Fibroblast of lung (primary cell): ENCODE measurements at regions not wholly inside any gene's neighbourhood (a gene's known extent, or its start where the extent isn't known, plus 50 kb on each side); places are given as distances from the start of the nearest gene placed in this dataset.
A peak's percentile ranks its signal among the peaks of the same experiment; 100 is the strongest.

ENCODE experiments used
- DNase-seq, 2 donors: peaks; one replicate each; pipeline versions ENCODE4 v3.0.0 to v3.0.0-alpha.2; 2010; ENCODE audit warnings: low read depth in 2 of 2
- H2AFZ ChIP-seq: 2 replicates; pipeline ENCODE4 v1.5.1; 2012; ENCODE audit warnings: low read length, control low read depth, inconsistent platforms
- H3K27ac ChIP-seq: 2 replicates; pipeline ENCODE4 v1.5.1; 2011; ENCODE audit warnings: low read length, control low read depth; ENCODE audit not compliant: insufficient read depth
- H3K27me3 ChIP-seq: 2 replicates; pipeline ENCODE4 v1.5.1; 2011; ENCODE audit warnings: mild to moderate bottlenecking, low read length; ENCODE audit not compliant: control insufficient read depth, insufficient read depth
- H3K36me3 ChIP-seq: 2 replicates; pipeline ENCODE4 v1.5.1; 2011; ENCODE audit warnings: low read length; ENCODE audit not compliant: control insufficient read depth, insufficient read depth
- H3K4me1 ChIP-seq: 2 replicates; pipeline ENCODE4 v1.5.1; 2011; ENCODE audit warnings: low read length; ENCODE audit not compliant: control insufficient read depth, insufficient read depth; ENCODE audit errors: extremely low read depth
- H3K4me2 ChIP-seq: 2 replicates; pipeline ENCODE4 v1.5.1; 2011; ENCODE audit warnings: low read length, control low read depth; ENCODE audit not compliant: insufficient read depth; ENCODE audit errors: extremely low read depth
- H3K4me3 ChIP-seq, 4 experiments: fragments of 200-600 bp in 1 of 4; sonication (generic) in 1 of 4; replicated peaks in 1 of 4; 2 replicates each; pipeline ENCODE4 v1.5.1; 2011 to 2016; ENCODE audit warnings: low read length in 4 of 4, low read depth in 3 of 4, mild to moderate bottlenecking in 3 of 4, control low read depth in 2 of 4, inconsistent platforms in 1 of 4, mixed read lengths in 1 of 4; ENCODE audit not compliant: insufficient read depth in 1 of 4; ENCODE audit errors: control extremely low read depth in 1 of 4
- H3K79me2 ChIP-seq: 2 replicates; pipeline ENCODE4 v1.5.1; 2012; ENCODE audit warnings: mild to moderate bottlenecking, low read length, inconsistent platforms; ENCODE audit not compliant: control insufficient read depth, insufficient read depth
- H3K9ac ChIP-seq: 2 replicates; pipeline ENCODE4 v1.5.1; 2011; ENCODE audit warnings: mild to moderate bottlenecking, low read length, control low read depth; ENCODE audit not compliant: insufficient read depth
- H3K9me3 ChIP-seq: 2 replicates; pipeline ENCODE4 v1.5.1; 2012; ENCODE audit warnings: low read depth, low read length; ENCODE audit not compliant: control insufficient read depth, insufficient read depth
- H4K20me1 ChIP-seq: 2 replicates; pipeline ENCODE4 v1.5.1; 2011; ENCODE audit warnings: low read length; ENCODE audit not compliant: control insufficient read depth, insufficient read depth; ENCODE audit errors: extremely low read depth
- CTCF ChIP-seq, 2 donors: IDR thresholded peaks in 1 of 2; conservative IDR thresholded peaks in 1 of 2; 1 replicate in 1 of 2; 2 replicates in 1 of 2; pipeline ENCODE4 v1.5.1; 2011 to 2012; ENCODE audit warnings: low read length in 2 of 2, control low read depth in 1 of 2, inconsistent platforms in 1 of 2, low read depth in 1 of 2, mild to moderate bottlenecking in 1 of 2
- EZH2 ChIP-seq: IDR thresholded peaks from 2 replicates; pipeline ENCODE4 v1.5.1; 2012; ENCODE audit warnings: low read length, control low read depth, mild to moderate bottlenecking; ENCODE audit errors: missing control alignments

- H3K36me3 ChIP-seq, result no peaks in the 10 kb centered on the region
- no peak for TF ChIP-seq EZH2
- no peak for TF ChIP-seq CTCF (conservative IDR thresholded peaks at IDR 0.05 in 1 of 2, IDR thresholded peaks at IDR 0.05 in 1 of 2; ENCODE audit: low read depth in 1 of 2, low read length in 2 of 2)
Measured at GRCh38 chr2:16885027-16885426, 219.4 kb upstream of the CYRIA start.

GRCh38 chr2:16882706-16883105 lies 217.1 kb upstream of the CYRIA start:
- H3K9me3 ChIP-seq, result no peaks in the 10 kb centered on the region
- H4K20me1 ChIP-seq, result no peaks in the 10 kb centered on the region
- H3K27ac ChIP-seq, result no peak overlapping the region
- no peaks in the 10 kb centered on the region for H3K4me1 ChIP-seq
- H3K4me3 ChIP-seq, result no peak overlapping the region
- H3K79me2 ChIP-seq, result no peaks in the 10 kb centered on the region
- no peak for DNase-seq
- no peak overlapping the region for H3K4me2 ChIP-seq
- H3K36me3 ChIP-seq, result no peaks in the 10 kb centered on the region
- no peak overlapping the region for H3K9ac ChIP-seq
- no peak for TF ChIP-seq CTCF (conservative IDR thresholded peaks at IDR 0.05 in 1 of 2, IDR thresholded peaks at IDR 0.05 in 1 of 2; ENCODE audit: low read depth in 1 of 2, low read length in 2 of 2)
- no peaks in the 10 kb centered on the region for H3K27me3 ChIP-seq
- no peak overlapping the region for H2AFZ ChIP-seq

More at GRCh38 chr2:16885027-16885426, 219.4 kb upstream of the CYRIA start:
- Histone ChIP-seq H3K27me3 (no peaks in the 10 kb centered on the region), H2AFZ (no peak overlapping the region), H3K9me3 (no peaks in the 10 kb centered on the region), H3K27ac (no peak overlapping the region), H4K20me1 (no peaks in the 10 kb centered on the region), H3K4me2 (no peak overlapping the region), H3K79me2 (no peaks in the 10 kb centered on the region), H3K4me1 (no peaks in the 10 kb centered on the region), H3K4me3 (no peak overlapping the region), H3K9ac (no peak overlapping the region)
- no peak for DNase-seq

- Histone ChIP-seq H3K9me3 (no peaks in the 10 kb centered on the region), H3K4me3 (no peak overlapping the region), H3K9ac (no peak overlapping the region), H2AFZ (no peak overlapping the region), H3K36me3 (no peaks in the 10 kb centered on the region), H3K4me2 (no peak overlapping the region), H3K27me3 (no peaks in the 10 kb centered on the region), H3K79me2 (no peaks in the 10 kb centered on the region), H4K20me1 (no peaks in the 10 kb centered on the region), H3K27ac (no peak overlapping the region), H3K4me1 (no peaks in the 10 kb centered on the region)
- TF ChIP-seq CTCF (conservative IDR thresholded peaks at IDR 0.05 in 1 of 2, IDR thresholded peaks at IDR 0.05 in 1 of 2; ENCODE audit: low read depth in 1 of 2, low read length in 2 of 2) (no peak), EZH2 (no peak)
- peak in 1 of 2 donors; percentile 13 for DNase-seq
Measured at GRCh38 chr2:16881122-16881521, 215.5 kb upstream of the CYRIA start.
